NCI-H345 treated with DMSO at 0.1 percent for 48 hours (cell line): ENCODE measurements at regions not wholly inside any gene's neighbourhood (a gene's known extent, or its start where the extent isn't known, plus 50 kb on each side); places are given as distances from the start of the nearest gene placed in this dataset.

Source experiments
- DNase-seq: peaks from one replicate; lab custom pipeline; 2025; ENCODE audit not compliant: unreplicated experiment; lab: John Stamatoyannopoulos, UW

GRCh38 chr3:24639481-24640329 lies 145.1 kb upstream of the THRB start:
- DNase-seq = no peak

- DNase-seq = no peak
These were observed 145.8 kb upstream of the THRB start for GRCh38 chr3:24640330-24640877.

- DNase-seq = no peak
These were observed 147.0 kb upstream of the THRB start for GRCh38 chr3:24641628-24642027.

GRCh38 chr3:24645047-24645446 lies 150.4 kb upstream of the THRB start:
- DNase-seq = no peak

GRCh38 chr3:24646790-24647189 lies 152.1 kb upstream of the THRB start:
- no peak for DNase-seq

GRCh38 chr3:24648063-24648462 lies 153.4 kb upstream of the THRB start:
- DNase-seq = no peak

- DNase-seq = no peak
These were observed 156.2 kb upstream of the THRB start for GRCh38 chr3:24650839-24651238.

GRCh38 chr3:24657870-24658510 lies 163.3 kb upstream of the THRB start:
- no peak for DNase-seq

- DNase-seq = no peak
These were observed 166.5 kb upstream of the THRB start for GRCh38 chr3:24661175-24661584.

GRCh38 chr3:24662449-24663345 lies 168.0 kb upstream of the THRB start:
- no peak for DNase-seq

GRCh38 chr3:24663406-24663805 lies 168.8 kb upstream of the THRB start:
- no peak for DNase-seq

GRCh38 chr3:24668039-24668438 lies 173.4 kb upstream of the THRB start:
- no peak for DNase-seq

- DNase-seq = no peak
These were observed 176.2 kb upstream of the THRB start for GRCh38 chr3:24670871-24671270.

- DNase-seq = no peak
These were observed 178.9 kb upstream of the THRB start for GRCh38 chr3:24673596-24673995.

- DNase-seq = no peak
These were observed 179.6 kb upstream of the THRB start for GRCh38 chr3:24674261-24674660.

- no peak for DNase-seq
These were observed 183.4 kb upstream of the THRB start for GRCh38 chr3:24678021-24678420.

- DNase-seq = no peak
These were observed 183.8 kb upstream of the THRB start for GRCh38 chr3:24678421-24678865.

GRCh38 chr3:24679429-24679828 lies 184.8 kb upstream of the THRB start:
- no peak for DNase-seq

- no peak for DNase-seq
These were observed 185.7 kb upstream of the THRB start for GRCh38 chr3:24680214-24680967.

GRCh38 chr3:24682141-24682547 lies 187.5 kb upstream of the THRB start:
- DNase-seq = no peak
